HG03565 (cell line): ENCODE measurements at regions not wholly inside any gene's neighbourhood (a gene's known extent, or its start where the extent isn't known, plus 50 kb on each side); places are given as distances from the start of the nearest gene placed in this dataset.

Source experiments
- ATAC-seq: cut with Tn5 transposase; IDR thresholded peaks from one replicate; pipeline ENCODE4 v1.9.1; 2021; ENCODE audit warnings: mild to moderate bottlenecking, moderate library complexity; ENCODE audit not compliant: unreplicated experiment

DNA sequence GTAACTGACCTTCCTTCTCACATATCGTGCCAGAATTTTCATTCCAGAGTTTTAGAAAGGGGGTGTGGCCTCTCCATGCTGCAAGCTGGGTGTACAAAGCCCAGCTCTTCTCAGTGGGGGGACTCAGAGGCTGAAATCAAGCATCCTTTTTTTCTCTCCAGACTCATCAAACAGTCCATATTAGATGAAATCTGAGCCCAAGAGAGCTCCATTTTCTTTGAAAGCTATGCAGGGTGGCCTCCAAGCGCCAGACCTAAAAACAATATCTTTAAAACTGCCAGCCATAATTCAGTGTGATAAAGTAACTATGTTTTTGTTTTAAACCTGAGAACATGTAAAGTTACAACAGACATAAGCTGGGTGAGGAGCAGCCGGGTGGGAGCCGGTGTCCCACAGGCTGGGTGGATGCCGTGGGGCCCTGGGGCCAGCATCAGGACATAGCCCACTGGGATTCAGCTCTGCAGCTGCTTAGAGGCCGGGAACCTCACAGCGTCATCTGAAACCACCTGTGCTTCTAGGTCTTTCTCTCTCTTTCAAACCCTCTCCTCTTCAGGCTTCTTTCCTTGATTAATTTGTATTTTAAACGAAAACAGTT is 249.2 kb downstream of the ZNF536 start:
- ATAC-seq = no peak

DNA sequence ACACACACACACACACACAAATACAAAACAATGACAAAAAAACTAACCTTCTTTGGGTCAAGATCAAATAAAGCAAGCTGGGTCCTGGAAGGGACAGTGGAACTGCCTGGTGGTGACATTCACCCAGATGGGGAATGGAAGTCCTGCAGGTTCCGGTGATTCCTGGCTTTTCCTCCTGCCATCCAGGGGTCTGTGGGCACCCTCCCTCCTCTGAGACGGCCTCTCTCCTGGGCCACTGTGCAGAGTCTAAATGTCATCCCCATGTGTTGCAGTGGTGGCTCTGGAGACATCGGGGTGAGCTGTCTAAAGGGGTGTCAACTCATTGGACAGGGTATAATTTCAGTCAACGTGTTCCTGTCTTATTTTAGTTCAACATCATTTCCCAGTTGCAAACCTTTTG is 248.2 kb downstream of the ZNF536 start:
- no peak for ATAC-seq

DNA sequence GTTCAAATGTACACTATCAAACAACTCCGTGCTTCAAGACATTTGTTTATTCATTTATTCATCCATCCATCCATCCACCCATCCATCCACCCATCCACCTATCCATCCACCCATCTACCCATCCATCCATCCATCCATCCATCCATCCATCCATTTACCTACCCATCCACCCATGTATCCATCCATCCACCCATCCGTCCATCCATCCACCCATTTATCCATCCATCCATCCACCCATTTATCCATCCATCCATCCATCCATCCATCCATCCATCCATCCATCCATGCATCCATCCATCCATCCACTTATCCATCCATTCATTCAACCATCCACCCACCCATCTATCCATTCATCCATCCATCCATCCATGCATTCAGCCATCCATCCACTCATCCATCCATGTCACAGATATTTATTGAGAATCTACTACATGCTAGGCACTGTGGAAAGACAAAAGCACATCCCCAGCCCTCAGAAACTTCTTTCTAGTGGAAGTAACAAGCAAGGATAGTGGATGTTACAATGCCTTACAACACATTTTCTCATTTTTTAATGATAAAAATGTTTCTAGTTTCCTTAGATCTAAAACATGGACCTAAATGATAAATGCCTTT is 237.6 kb downstream of the ZNF536 start:
- ATAC-seq = no peak

DNA sequence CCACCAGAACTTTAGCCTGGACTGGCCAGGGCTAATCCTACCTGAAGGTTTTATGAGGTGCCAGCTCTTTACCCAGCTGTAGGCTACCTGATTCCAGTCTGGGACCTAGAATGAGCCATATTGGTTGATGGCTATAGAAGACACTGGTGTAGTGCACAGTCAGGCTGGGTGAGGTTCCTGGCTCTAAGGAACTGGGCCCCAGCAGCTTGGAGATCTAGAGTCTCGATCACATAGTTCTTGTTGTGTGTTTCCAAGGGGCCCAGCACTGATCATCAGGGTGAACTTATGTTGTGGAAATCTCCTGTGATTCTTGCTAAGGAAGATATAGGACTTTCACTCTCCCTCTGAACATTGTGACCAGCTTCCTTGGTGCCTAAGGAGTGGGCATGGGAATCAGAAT is 236.3 kb downstream of the ZNF536 start:
- no peak for ATAC-seq
